ENCODE measurements at regions not wholly inside any gene's neighbourhood (a gene's known extent, or its start where the extent isn't known, plus 50 kb on each side); places are given as distances from the start of the nearest gene placed in this dataset.

DNA sequence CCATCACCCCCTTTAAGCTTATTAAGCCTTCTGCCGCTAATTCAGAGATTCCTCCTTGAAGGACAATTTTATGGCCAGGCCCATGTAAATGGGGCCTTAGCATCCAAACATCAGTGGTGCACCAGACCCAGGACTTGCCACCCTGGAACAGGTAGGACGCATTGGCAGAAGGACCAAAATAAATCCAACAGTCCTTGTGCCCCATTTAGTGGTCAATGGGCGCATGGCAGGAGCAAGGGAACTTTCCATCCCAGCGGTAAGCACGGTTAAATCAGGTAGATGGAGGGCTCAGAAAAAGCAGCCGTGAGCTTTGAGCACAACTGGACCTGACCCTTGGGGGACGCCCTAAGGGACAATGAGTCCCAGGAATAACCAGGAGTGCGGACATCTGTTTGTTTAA lies 540.8 kb upstream of the ROBO1 start (continued):
- no peak for TF ChIP-seq CHD2 (IDR thresholded peaks at IDR 0.05; ENCODE audit: low read length, partially characterized antibody)

DNA sequence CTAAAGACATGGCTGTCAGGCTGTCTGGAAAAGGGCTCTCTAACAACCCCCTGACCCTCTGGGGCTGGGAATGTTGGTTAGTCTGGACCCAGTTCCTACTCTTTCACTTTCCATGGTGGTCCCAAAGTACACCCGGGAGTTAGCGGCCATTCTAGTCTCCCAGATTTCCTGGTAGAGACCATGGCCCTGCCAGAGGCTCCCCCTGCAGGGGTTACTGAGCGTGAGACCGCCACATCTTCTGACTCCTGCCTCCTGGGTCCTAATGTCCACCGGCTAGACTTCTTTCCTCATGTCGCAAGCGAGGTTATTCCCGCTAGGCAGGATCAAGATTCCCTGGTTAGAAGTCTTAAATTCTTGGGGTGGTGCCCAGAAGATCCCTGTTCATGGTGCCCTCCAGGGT lies 540.0 kb upstream of the ROBO1 start:
- TF ChIP-seq HOXB13 (CRISPR knock-in tag; IDR thresholded peaks at IDR 0.05; ENCODE audit: low read depth) = no peak
- no peak for TF ChIP-seq ZSCAN20 (CRISPR knock-in tag; IDR thresholded peaks at IDR 0.05)
- Histone ChIP-seq H3K4me1 (no peaks in the 10 kb centered on the region), H3K27ac (no peak overlapping the region), H3K4me3 (no peak overlapping the region), H3K4me2 (no peak overlapping the region), H3K9me3 (no peaks in the 10 kb centered on the region; the same call in 2 of the 3 replicates)
- ATAC-seq (no peak), DNase-seq (ENCODE audit: low read depth in 1 of 2, low spot score in 1 of 2) (no peak), FAIRE-seq (no peak)
- POLR2A ChIA-PET = no interaction called here
- CTCF ChIA-PET = no interaction called here
- 44% methylated on average over 6 of the region's 8 CpGs for WGBS (ENCODE audit: missing lambda C conversion rate)

GRCh38 chr3:80297720-80298119 lies 529.9 kb upstream of the ROBO1 start:
- DNase-seq (ENCODE audit: low read depth in 1 of 2, low spot score in 1 of 2) = no peak
- WGBS (ENCODE audit: missing lambda C conversion rate) = 45% methylated on average over 3 of the region's 3 CpGs
- Histone ChIP-seq H3K4me3 (no peak overlapping the region), H3K9me3 (no peaks in the 10 kb centered on the region), H3K4me2 (no peak overlapping the region), H3K4me1 (no peaks in the 10 kb centered on the region), H3K27ac (no peak overlapping the region)
- TF ChIP-seq NFE2L2 (conservative IDR thresholded peaks at IDR 0.05; ENCODE audit: low read length) (no peak), JUNB (IDR thresholded peaks at IDR 0.05) (no peak), RARB (CRISPR knock-in tag; IDR thresholded peaks at IDR 0.05) (no peak), FOSB (CRISPR knock-in tag; IDR thresholded peaks at IDR 0.05) (no peak), BHLHE40 (IDR thresholded peaks at IDR 0.05; ENCODE audit: low read depth, low read length) (no peak), HES2 (IDR thresholded peaks at IDR 0.05) (no peak), HOXA7 (CRISPR knock-in tag; IDR thresholded peaks at IDR 0.05) (no peak), PHF8 (IDR thresholded peaks at IDR 0.05; ENCODE audit: borderline replicate concordance, low read depth) (no peak)
- CTCF ChIA-PET = no interaction called here
- no peak for ATAC-seq
- no peak for FAIRE-seq
- POLR2A ChIA-PET = no interaction called here

GRCh38 chr3:80285388-80285787 lies 517.6 kb upstream of the ROBO1 start:
- H3K27ac ChIP-seq = no peak overlapping the region
- DNase-seq (ENCODE audit: low read depth in 1 of 2, low spot score in 1 of 2) (no peak), ATAC-seq (no peak), FAIRE-seq (no peak)
- H3K4me3 ChIP-seq = no peak overlapping the region
- H3K4me2 ChIP-seq = no peak overlapping the region
- no peak for TF ChIP-seq ZC3H11A (IDR thresholded peaks at IDR 0.05)
- no peak for TF ChIP-seq HDAC2 (IDR thresholded peaks at IDR 0.05)
- no peak for TF ChIP-seq GATA3 (IDR thresholded peaks at IDR 0.05; ENCODE audit: borderline replicate concordance)
- TF ChIP-seq POLR2A (IDR thresholded peaks at IDR 0.05; ENCODE audit: low read length) = no peak
- no peak for TF ChIP-seq CHD4 (IDR thresholded peaks at IDR 0.05; ENCODE audit: borderline replicate concordance)
- no peak for TF ChIP-seq USF2 (IDR thresholded peaks at IDR 0.05)
- no peak for TF ChIP-seq SMC3 (IDR thresholded peaks at IDR 0.05)
- TF ChIP-seq CHD2 (IDR thresholded peaks at IDR 0.05; ENCODE audit: low read length, partially characterized antibody) = no peak
- TF ChIP-seq EP300 (IDR thresholded peaks at IDR 0.05) = no peak
- TF ChIP-seq PBX3 (IDR thresholded peaks at IDR 0.05) = no peak
- no peak for TF ChIP-seq CEBPB (IDR thresholded peaks at IDR 0.05)
- no peaks in the 10 kb centered on the region for H3K9me3 ChIP-seq
- POLR2A ChIA-PET = no interaction called here
- 86% methylated on average over 1 of the region's 1 CpG for WGBS (ENCODE audit: missing lambda C conversion rate)
- CTCF ChIA-PET = no interaction called here
- no peaks in the 10 kb centered on the region for H3K4me1 ChIP-seq

DNA sequence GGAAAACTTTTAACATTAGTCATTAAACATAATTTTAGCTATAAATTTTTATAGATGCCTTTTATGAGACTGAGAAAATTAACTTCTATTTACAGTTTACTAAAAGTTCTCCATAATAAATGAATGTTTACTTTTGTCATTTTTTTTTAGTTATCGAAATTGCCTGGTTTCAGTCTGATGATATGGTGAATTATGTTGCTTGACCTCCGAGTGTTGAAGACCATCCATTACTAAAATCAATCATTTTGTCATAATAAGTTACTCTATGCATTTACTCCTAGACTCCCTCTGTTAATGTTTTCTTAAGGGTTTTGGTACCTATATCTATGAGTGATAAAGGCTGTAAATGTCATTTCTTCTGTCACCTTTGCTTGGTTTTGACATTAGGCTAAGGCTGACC lies 516.0 kb upstream of the ROBO1 start:
- Histone ChIP-seq H3K4me1 (no peaks in the 10 kb centered on the region), H3K27ac (no peak overlapping the region), H3K4me2 (no peak overlapping the region), H3K9me3 (no peaks in the 10 kb centered on the region), H3K4me3 (no peak overlapping the region)
- TF ChIP-seq TFCP2L1 (CRISPR knock-in tag; IDR thresholded peaks at IDR 0.05) (no peak), MYC (IDR thresholded peaks at IDR 0.05; ENCODE audit: borderline replicate concordance, low read length) (no peak), TP53 (CRISPR knock-in tag; IDR thresholded peaks at IDR 0.05) (no peak)
- ATAC-seq (no peak), DNase-seq (ENCODE audit: low read depth in 1 of 2, low spot score in 1 of 2) (no peak), FAIRE-seq (no peak)
- POLR2A ChIA-PET = no interaction called here
- CTCF ChIA-PET = no interaction called here
- WGBS (ENCODE audit: missing lambda C conversion rate) = 13% methylated on average over 2 of the region's 2 CpGs

Data from A549 (cell line).